GM23338 (cell line): ENCODE measurements at regions not wholly inside any gene's neighbourhood (a gene's known extent, or its start where the extent isn't known, plus 50 kb on each side); places are given as distances from the start of the nearest gene placed in this dataset.
"Not testable (repeated sequence)": the region's sequence is repeated elsewhere in the genome, so short reads cannot be mapped to it uniquely, and the experiment has no call there.

ENCODE experiments used
- ATAC-seq: fragments of 200-7000 bp; cut with Tn5 transposase; 3 replicates; pipeline ENCODE4 v1.9.1; 2020
- DNase-seq: peaks from one replicate; pipeline ENCODE4 v3.0.0-alpha.2; 2015; ENCODE audit warnings: low spot score
- H2AFZ ChIP-seq: fragments of 200-600 bp; sonication (generic); 2 replicates; pipeline ENCODE4 v1.8.0; 2016; ENCODE audit warnings: antibody characterized with exemption, mild to moderate bottlenecking, moderate library complexity
- H3F3A ChIP-seq: fragments of 200-600 bp; sonication (generic); replicated peaks from 2 replicates; pipeline ENCODE4 v1.8.0; 2017; ENCODE audit warnings: antibody characterized with exemption, mixed run types, low read depth
- H3K27ac ChIP-seq: fragments of 200-600 bp; sonication (generic); 2 replicates; pipeline ENCODE4 v1.6.1; 2016; ENCODE audit warnings: low read depth
- H3K27me3 ChIP-seq: fragments of 200-600 bp; sonication (generic); 2 replicates; pipeline ENCODE4 v1.8.0; 2016; ENCODE audit warnings: mild to moderate bottlenecking, mixed run types, moderate library complexity; ENCODE audit not compliant: insufficient read depth
- H3K36me3 ChIP-seq: fragments of 200-600 bp; sonication (generic); 2 replicates; pipeline ENCODE4 v1.8.0; 2016; ENCODE audit warnings: mild to moderate bottlenecking; ENCODE audit not compliant: insufficient read depth
- H3K4me1 ChIP-seq: fragments of 200-600 bp; sonication (generic); 2 replicates; pipeline ENCODE4 v1.8.0; 2016; ENCODE audit warnings: mild to moderate bottlenecking, moderate library complexity; ENCODE audit not compliant: insufficient read depth
- H3K4me2 ChIP-seq: fragments of 200-600 bp; sonication (generic); 2 replicates; pipeline ENCODE4 v1.7.1; 2017; ENCODE audit warnings: mixed run types
- H3K4me3 ChIP-seq: fragments of 200-600 bp; sonication (generic); 2 replicates; pipeline ENCODE4 v1.6.1; 2016; ENCODE audit warnings: mixed run types
- H3K79me2 ChIP-seq: fragments of 200-600 bp; sonication (generic); replicated peaks from 2 replicates; pipeline ENCODE4 v1.8.0; 2017; ENCODE audit warnings: mild to moderate bottlenecking; ENCODE audit not compliant: insufficient read depth
- H3K9me2 ChIP-seq: fragments of 200-600 bp; sonication (generic); 2 replicates; pipeline ENCODE4 v1.8.0; 2017; ENCODE audit not compliant: insufficient read depth
- H4K20me1 ChIP-seq: fragments of 200-600 bp; sonication (generic); replicated peaks from 2 replicates; pipeline ENCODE4 v1.8.0; 2017; ENCODE audit warnings: mild to moderate bottlenecking; ENCODE audit not compliant: insufficient read depth
- H3K27ac Mint-ChIP-seq: 2 replicates; pipeline ENCODE4 v1.8.0; 2020; ENCODE audit warnings: inconsistent platforms, mild to moderate bottlenecking, moderate library complexity, mixed read lengths
- H3K27me3 Mint-ChIP-seq: 3 replicates; pipeline ENCODE4 v1.8.0; 2022; ENCODE audit warnings: low read depth, mild to moderate bottlenecking, moderate library complexity, mixed read lengths, inconsistent platforms; ENCODE audit not compliant: insufficient read depth, poor library complexity
- H3K36me3 Mint-ChIP-seq: 3 replicates; pipeline ENCODE4 v1.8.0; 2021; ENCODE audit warnings: low read depth, mild to moderate bottlenecking, inconsistent platforms, moderate library complexity, mixed read lengths
- H3K4me1 Mint-ChIP-seq: 3 replicates; pipeline ENCODE4 v1.8.0; 2020; ENCODE audit warnings: mild to moderate bottlenecking, inconsistent platforms, mixed read lengths
- H3K4me3 Mint-ChIP-seq: 3 replicates; pipeline ENCODE4 v1.8.0; 2021; ENCODE audit warnings: moderate library complexity, mild to moderate bottlenecking, inconsistent platforms, mixed read lengths
- H3K9me3 Mint-ChIP-seq: 3 replicates; pipeline ENCODE4 v1.8.0; 2020; ENCODE audit warnings: moderate library complexity, mild to moderate bottlenecking, inconsistent platforms, mixed read lengths
- CTCF ChIP-seq, 2 experiments: fragments of 200-600 bp in 1 of 2; sonication (generic) in 1 of 2; conservative IDR thresholded peaks; 2 replicates each; pipeline versions ENCODE4 v1.5.1 to v1.6.1; 2016 to 2017; ENCODE audit warnings: antibody characterized with exemption in 2 of 2, low read depth in 2 of 2, mild to moderate bottlenecking in 2 of 2, moderate library complexity in 1 of 2
- ETS1 ChIP-seq: IDR thresholded peaks from 2 replicates; pipeline ENCODE4 v1.6.1; 2016; ENCODE audit warnings: antibody characterized with exemption
- EZH2 ChIP-seq: fragments of 200-600 bp; sonication (generic); IDR thresholded peaks from one replicate; pipeline ENCODE4 v1.8.0; 2017; ENCODE audit warnings: antibody characterized with exemption, mild to moderate bottlenecking, low read depth; ENCODE audit not compliant: unreplicated experiment
- EZH2phosphoT487 ChIP-seq: fragments of 200-600 bp; sonication (generic); IDR thresholded peaks from one replicate; pipeline ENCODE4 v1.8.1; 2018; ENCODE audit warnings: antibody characterized with exemption; ENCODE audit not compliant: unreplicated experiment
- NANOG ChIP-seq: IDR thresholded peaks from 2 replicates; pipeline ENCODE4 v1.6.1; 2016; ENCODE audit warnings: antibody characterized with exemption, borderline replicate concordance
- POLR2AphosphoS5 ChIP-seq: IDR thresholded peaks from 2 replicates; pipeline ENCODE4 v1.6.1; 2016; ENCODE audit warnings: antibody characterized with exemption, low read depth
- REST ChIP-seq: IDR thresholded peaks from one replicate; pipeline ENCODE4 v1.6.1; 2018; ENCODE audit warnings: antibody characterized with exemption; ENCODE audit not compliant: unreplicated experiment
- ZNF114 ChIP-seq: fragments of 250-450 bp; sonication (Bioruptor Pico); IDR thresholded peaks from 2 replicates; pipeline ENCODE4 v1.5.0; 2020; ENCODE audit warnings: mild to moderate bottlenecking, moderate library complexity
- ZNF331 ChIP-seq: fragments of 250-450 bp; sonication (Bioruptor Pico); IDR thresholded peaks from 2 replicates; pipeline ENCODE4 v1.5.0; 2020; ENCODE audit warnings: low read depth, mild to moderate bottlenecking, moderate library complexity
- ZNF462 ChIP-seq: fragments of 250-450 bp; sonication (Bioruptor Pico); IDR thresholded peaks from 2 replicates; pipeline ENCODE4 v1.5.0; 2020; ENCODE audit warnings: mild to moderate bottlenecking, moderate library complexity

- H2AFZ ChIP-seq, H3K4me3 Mint-ChIP-seq, H3K4me1 Mint-ChIP-seq, H3K4me1 ChIP-seq, H3K79me2 ChIP-seq, H3K27ac ChIP-seq, H3K9me2 ChIP-seq, ATAC-seq, H3K4me2 ChIP-seq, H3F3A ChIP-seq, H4K20me1 ChIP-seq, H3K4me3 ChIP-seq, H3K27me3 ChIP-seq, H3K27me3 Mint-ChIP-seq, H3K27ac Mint-ChIP-seq, H3K36me3 ChIP-seq, DNase-seq: not testable (repeated sequence)
- Mint-ChIP-seq H3K36me3 (peaks cover 14% of the 10 kb centered on the region; the same call in 2 of the 3 replicates), H3K9me3 (peaks cover 73% of the 10 kb centered on the region)
Observed at GRCh38 chr18:71294201-71294600, 1005.4 kb downstream of the SOCS6 start.

GRCh38 chr18:71293322-71293721 is 1004.5 kb downstream of the SOCS6 start:
- Histone ChIP-seq H4K20me1 (no peaks in the 10 kb centered on the region), H3K4me2 (no peak overlapping the region), H3F3A (no peaks in the 10 kb centered on the region), H3K79me2 (no peaks in the 10 kb centered on the region), H2AFZ (no peak overlapping the region), H3K4me3 (no peak overlapping the region), H3K27me3 (no peaks in the 10 kb centered on the region), H3K36me3 (peaks cover 4% of the 10 kb centered on the region; the same call in 1 of the 2 replicates), H3K4me1 (no peaks in the 10 kb centered on the region), H3K9me2 (no peaks in the 10 kb centered on the region), H3K27ac (no peak overlapping the region)
- DNase-seq: no peak
- Mint-ChIP-seq H3K36me3 (peaks cover 14% of the 10 kb centered on the region; the same call in 2 of the 3 replicates), H3K27ac (no peak overlapping the region), H3K4me3 (no peak overlapping the region), H3K9me3 (peaks cover 72% of the 10 kb centered on the region), H3K4me1 (no peaks in the 10 kb centered on the region), H3K27me3 (no peaks in the 10 kb centered on the region)
- no peak for ATAC-seq
- TF ChIP-seq ZNF462 (CRISPR knock-in tag): no peak
- no peak for TF ChIP-seq EZH2phosphoT487
- TF ChIP-seq EZH2: no peak
- no peak for TF ChIP-seq CTCF (conservative IDR thresholded peaks at IDR 0.05; ENCODE audit: low read depth in 2 of 2)
- TF ChIP-seq POLR2AphosphoS5: no peak
- no peak for TF ChIP-seq ETS1
- no peak for TF ChIP-seq ZNF114 (CRISPR knock-in tag)
- no peak for TF ChIP-seq REST
- no peak for TF ChIP-seq NANOG
- TF ChIP-seq ZNF331: no peak
